HuH-7 (cell line): ENCODE measurements at regions not wholly inside any gene's neighbourhood (a gene's known extent, or its start where the extent isn't known, plus 50 kb on each side); places are given as distances from the start of the nearest gene placed in this dataset.
"Not testable (repeated sequence)": the region's sequence is repeated elsewhere in the genome, so short reads cannot be mapped to it uniquely, and the experiment has no call there.

ENCODE experiments used
- DNase-seq: peaks from one replicate; pipeline ENCODE4 v3.0.0; 2011; ENCODE audit warnings: low spot score

- DNase-seq: no peak
Measured at GRCh38 chrX:19172741-19173140, 50.5 kb upstream of the ADGRG2 start.

GRCh38 chrX:19174401-19175025, 52.2 kb upstream of the ADGRG2 start:
- no peak for DNase-seq

- no peak for DNase-seq
Measured at GRCh38 chrX:19176901-19177630, 54.8 kb upstream of the ADGRG2 start.

- no peak for DNase-seq
Measured at GRCh38 chrX:19177721-19178120, 55.5 kb upstream of the ADGRG2 start.

- DNase-seq: no peak
Measured at GRCh38 chrX:19178402-19178801, 56.1 kb upstream of the ADGRG2 start.

- no peak for DNase-seq
Measured at GRCh38 chrX:19179389-19179788, 57.1 kb upstream of the ADGRG2 start.

- no peak for DNase-seq
Measured at GRCh38 chrX:19181345-19181744, 59.1 kb upstream of the ADGRG2 start.

- no peak for DNase-seq
Measured at GRCh38 chrX:19182785-19183184, 60.5 kb upstream of the ADGRG2 start.

- DNase-seq: no peak
Measured at GRCh38 chrX:19183761-19184477, 61.7 kb upstream of the ADGRG2 start.

- DNase-seq: no peak
Measured at GRCh38 chrX:19188566-19188965, 66.3 kb upstream of the ADGRG2 start.

GRCh38 chrX:19190902-19191301, 68.6 kb upstream of the ADGRG2 start:
- no peak for DNase-seq

- DNase-seq: no peak
Measured at GRCh38 chrX:19193565-19193964, 71.3 kb upstream of the ADGRG2 start.

GRCh38 chrX:19194285-19195242, 72.3 kb upstream of the ADGRG2 start:
- DNase-seq: no peak

- DNase-seq: no peak
Measured at GRCh38 chrX:19195243-19195610, 73.0 kb upstream of the ADGRG2 start.

- DNase-seq: no peak
Measured at GRCh38 chrX:19198473-19198872, 76.2 kb upstream of the ADGRG2 start.

GRCh38 chrX:19202171-19202570, 79.9 kb upstream of the ADGRG2 start:
- no peak for DNase-seq

- no peak for DNase-seq
Measured at GRCh38 chrX:19204636-19205035, 82.4 kb upstream of the ADGRG2 start.

GRCh38 chrX:19212037-19212436, 89.8 kb upstream of the ADGRG2 start:
- DNase-seq: no peak

GRCh38 chrX:19213610-19214152, 91.4 kb upstream of the ADGRG2 start:
- no peak for DNase-seq

GRCh38 chrX:19214311-19214710, 92.0 kb upstream of the ADGRG2 start:
- DNase-seq: no peak

GRCh38 chrX:19225909-19226308, 103.6 kb upstream of the ADGRG2 start:
- no peak for DNase-seq

GRCh38 chrX:19229896-19230295, 107.6 kb upstream of the ADGRG2 start:
- DNase-seq: not testable (repeated sequence)
